ENCODE measurements at regions not wholly inside any gene's neighbourhood (a gene's known extent, or its start where the extent isn't known, plus 50 kb on each side); places are given as distances from the start of the nearest gene placed in this dataset.

DNA sequence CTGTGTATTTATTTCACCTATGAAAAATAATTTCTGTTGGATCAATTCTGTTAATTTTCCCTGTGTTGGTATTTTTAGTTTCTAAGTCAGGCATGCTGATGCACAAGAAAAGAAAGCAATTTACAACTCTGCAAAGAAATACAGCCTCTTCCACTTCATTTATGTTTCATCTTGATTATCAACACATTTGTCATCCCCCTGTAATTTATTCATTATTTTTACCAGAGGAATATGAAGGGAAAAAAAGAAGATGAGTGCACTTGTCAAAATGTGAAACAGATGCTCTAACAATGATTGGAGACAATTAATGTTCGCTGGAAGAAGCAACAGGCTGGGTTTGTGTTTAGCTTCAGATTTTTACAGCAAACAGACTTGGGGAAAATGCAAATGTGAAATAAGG, 958.5 kb upstream of the SEL1L start:
- no peak for DNase-seq

DNA sequence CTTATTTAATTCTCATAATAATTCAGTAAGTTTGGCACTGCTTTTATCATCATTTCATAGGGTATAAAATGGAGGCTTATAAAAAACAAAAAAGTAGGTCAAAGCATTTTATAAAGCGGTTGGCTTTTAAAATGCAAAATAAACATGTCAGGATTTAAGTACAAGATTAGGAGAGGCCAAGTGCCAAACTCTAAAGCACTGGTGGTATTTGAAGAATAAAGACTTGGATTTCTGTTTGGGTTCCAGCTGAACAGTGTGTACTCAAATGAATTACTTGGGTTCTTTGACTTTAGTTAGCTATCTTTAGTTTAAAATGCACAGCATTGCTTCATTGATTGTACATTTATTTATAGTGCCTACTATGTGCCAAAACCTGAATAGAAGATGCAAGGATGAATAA, 966.6 kb upstream of the SEL1L start:
- DNase-seq = no peak

DNA sequence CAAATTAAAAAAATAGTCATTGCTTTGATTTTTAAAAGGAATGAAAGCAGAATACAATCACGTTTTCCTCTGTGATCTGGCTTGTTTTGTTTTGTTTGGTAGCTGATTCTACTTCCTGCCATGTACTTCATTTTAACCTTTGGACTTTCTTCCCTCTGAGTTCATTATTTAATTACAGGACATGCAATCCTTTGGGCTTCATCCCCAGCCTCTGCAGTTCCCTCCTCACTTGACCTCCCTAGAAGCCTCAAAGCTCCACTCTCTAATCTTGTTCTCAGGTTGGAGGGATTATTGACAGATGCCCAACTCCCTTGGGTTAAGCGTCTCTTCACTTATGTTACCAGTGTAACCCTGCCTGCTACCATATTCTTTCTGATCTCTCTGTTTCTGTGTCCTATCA, 967.9 kb upstream of the SEL1L start:
- DNase-seq = no peak

DNA sequence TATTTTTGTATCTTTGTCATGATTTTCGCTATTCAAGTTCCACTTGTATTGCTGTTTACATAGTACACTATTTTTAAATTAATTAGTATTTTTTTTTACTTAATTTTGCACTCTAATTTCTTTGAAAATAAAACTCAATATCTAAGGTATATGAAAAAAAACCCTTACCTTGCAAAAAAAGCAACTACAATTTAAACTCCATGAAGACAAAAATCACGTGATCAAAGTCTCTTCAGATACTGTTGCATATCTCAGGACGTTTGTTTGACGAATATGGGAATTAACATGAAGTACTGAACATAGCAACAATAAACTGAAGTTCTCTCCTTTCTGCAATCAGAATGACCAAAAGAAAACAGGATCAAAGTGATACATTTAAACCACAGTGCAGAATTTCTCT, 968.4 kb upstream of the SEL1L start:
- no peak for DNase-seq

DNA sequence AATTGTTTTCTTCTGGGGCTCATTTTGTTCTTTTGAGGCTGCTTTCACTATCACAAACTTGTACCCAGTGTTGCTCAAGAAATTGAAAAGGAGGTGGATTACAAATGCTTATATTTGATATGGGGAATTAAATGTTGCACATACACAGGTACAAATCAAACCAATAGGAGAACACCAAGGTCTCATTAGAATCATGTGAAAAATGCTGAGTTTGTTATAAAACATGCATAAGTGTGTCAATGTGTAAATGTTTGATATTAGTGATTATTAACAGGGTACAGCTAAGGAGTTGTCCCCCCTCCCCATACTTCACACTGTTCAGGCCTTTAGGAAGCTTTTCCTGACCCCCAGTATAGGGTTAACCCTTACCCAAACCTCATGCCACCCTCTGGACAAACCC, 971.2 kb upstream of the SEL1L start:
- DNase-seq = no peak

DNA sequence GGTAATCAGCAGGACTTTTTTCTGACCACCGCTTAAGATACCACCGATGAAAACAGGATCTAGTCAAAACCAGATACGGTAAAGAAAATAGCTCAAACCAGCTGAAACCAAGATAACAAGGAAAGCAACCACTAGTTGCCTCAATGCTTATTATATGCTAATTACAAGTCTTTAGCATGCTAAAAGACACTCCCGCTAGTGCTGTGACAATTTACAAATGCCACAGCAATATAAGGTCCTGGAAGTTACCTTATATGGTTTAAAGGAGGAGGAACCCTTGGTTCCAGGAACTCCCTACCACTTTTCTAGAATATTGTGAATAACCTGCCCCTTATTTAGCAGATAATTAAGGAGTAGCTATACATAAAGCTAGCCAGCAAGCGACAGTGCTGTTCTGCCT, 976.4 kb upstream of the SEL1L start:
- no peak for DNase-seq

DNA sequence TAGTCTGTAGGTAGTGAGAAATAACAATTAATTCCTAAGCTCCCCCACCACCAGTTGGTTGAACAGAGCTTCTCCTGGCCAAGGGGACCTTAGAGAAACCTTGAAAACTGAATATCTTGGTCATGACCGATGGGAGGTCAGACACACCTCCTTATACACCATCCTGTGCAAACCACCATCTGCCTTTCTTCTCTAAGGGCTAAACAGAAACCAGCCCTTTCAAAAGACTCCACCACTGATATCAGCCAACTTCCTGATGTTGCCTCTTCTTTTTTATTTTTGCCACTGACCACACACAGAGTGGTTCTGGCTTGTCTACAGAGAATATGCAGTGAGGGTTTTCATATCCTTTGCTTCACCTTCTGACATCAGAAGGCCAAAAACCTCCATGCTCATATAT, 977.7 kb upstream of the SEL1L start:
- no peak for DNase-seq

DNA sequence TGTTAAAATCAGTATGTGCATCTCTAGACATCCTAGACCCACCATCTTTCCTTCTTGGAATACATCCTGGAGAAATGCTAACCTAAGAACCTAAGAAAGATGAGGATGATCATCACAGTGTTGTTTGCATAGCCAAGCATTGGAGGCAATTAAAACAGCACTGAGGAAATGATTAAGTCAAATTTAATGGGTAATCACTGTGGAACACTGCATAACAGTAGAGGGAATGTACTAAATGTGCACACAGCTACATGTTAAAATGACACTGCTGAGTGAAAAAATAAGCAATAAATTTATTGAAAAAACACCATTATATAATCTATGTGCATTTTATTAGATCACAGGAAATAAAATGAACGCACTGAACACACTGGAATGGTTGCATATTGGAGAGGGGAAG, 987.1 kb upstream of the SEL1L start:
- no peak for DNase-seq

DNA sequence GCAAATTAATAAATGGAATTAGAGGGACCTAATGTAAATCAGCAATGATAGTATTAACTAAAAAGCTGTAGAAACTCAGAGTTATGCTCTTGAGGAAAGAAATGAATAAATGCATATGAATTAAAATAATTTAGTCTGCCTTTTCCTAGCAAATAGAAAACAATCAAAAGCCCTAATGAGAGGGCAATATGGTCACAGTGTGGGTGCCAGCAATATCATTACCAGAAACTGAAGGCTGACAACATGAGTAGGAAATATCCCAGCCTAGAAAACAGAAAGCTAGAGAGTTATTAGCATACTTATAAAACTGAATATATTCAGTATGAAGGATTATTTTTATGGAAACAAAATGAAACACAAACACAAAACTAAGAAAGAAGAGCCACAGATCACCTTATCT, 987.5 kb upstream of the SEL1L start:
- DNase-seq = no peak

DNA sequence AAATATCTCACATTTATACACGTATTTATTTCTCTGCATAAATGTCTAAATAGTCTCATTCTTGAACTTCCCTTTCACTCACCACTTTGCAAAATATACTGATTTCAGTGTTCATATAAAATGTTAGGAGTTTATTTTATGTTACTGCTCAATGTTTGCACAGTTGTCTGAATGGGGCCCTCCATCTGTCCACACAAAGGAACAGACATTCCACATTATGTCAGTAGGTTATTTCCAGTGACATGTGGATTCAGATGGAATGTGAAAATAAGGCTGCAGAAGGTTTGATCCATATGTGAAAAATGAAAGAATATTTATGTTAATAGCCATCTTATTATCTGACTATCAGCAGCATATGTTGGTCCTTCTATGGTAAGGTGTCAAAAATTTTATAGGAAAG, 994.4 kb upstream of the SEL1L start:
- no peak for DNase-seq

DNA sequence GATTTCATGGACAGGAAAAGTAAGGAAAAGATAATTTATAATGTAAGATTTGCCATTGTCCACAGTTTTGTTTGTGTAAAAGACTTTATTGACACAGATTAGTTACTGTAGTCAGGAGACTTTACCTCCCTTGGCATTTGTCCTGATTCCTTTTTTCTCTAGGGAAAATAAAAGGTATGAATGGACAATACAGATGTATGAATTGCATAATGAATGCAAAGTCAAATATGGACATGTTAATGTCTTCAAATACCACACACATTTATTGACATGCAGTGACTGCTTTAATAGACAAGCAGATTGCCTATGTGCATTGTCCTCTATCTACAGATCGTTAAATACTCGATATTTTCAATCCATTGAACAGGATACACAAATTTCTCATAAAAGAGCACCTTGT, 999.7 kb upstream of the SEL1L start:
- no peak for DNase-seq

DNA sequence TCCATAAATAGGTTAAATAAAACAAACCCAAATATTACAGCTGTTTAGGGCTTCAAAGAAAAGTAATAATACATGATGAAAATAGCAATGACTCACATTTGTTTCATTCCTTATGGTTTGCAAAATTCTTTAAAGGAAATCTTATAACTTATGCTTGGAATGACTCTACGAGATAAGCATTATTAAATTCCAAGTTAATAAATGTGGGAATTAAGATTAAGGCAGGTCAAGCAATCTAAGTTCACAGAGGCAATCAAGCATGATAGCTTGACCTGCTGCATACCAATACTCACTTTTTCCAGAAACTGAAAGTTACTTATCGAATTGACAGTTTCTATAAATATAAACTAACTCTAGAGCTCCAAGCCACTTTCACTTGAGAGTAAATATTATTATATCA, 1002.9 kb upstream of the SEL1L start:
- no peak for DNase-seq

DNA sequence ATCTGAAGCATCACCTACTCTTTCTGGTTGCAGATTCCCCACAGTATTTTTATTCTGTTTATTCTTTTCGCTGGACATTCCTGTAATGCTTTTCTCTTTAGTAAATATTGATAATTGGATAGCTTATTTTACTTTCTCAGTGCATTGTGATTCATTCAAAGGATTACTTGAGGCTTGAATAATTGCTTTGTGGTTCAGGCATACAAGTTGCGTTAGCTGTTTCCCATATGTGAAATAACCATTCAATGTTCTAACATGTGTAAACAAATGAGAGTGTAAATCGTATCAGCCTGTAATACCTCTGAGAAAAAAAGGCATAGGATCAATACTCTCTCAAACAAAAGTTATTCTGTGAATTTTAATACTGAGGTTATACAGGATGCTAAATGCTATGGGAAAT, 1004.2 kb upstream of the SEL1L start:
- DNase-seq = no peak

DNA sequence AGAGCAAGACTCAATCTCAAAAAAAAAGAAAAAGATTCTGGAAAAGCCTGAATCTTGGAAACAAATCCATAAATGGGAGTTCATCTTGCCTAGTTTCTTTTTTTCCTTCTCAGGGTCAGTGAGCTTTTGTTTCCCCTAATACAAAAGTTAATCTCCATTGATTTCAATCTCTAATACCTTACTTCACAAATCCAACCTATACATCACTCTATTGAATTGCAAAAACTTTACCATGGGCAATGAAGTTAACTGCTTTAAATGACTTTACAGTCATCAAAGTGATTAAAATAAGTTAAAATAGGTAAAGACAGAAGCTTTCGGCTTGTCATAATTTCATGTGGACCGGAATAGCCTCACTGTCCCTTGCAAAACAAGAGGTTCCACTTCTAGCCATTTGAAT, 1012.7 kb upstream of the SEL1L start:
- DNase-seq = no peak

DNA sequence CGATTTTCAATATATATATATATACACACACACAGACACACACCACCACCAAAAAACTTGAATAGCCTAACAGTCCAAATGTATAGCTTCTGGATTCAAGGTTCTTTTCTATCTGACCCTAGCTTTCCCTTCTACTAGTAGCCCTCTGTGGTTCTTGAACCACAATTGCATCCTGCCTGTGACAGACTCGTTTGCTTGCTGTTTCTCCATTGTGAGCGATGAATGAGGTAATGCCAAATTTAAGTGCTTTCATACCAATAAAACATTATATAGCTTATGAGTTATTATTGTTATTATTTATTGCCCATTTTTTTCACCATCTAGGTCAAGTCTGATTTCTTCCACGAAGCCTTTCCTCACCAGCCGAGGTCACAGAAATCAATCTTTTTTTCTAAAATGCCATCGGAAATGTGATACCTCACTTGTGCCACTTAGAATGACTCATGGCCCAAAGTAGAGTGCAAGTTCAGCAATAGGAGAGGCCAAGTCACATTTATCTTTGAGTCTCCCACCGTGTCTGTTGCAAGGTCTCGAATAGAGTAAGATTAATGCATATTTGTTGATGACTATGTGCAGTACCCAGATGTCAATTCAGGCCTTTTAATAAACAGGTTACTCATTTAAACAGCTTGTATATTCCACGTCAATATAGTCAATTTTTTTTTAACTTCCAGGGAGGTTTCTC, 1015.8 kb upstream of the SEL1L start:
- no peak for DNase-seq

DNA sequence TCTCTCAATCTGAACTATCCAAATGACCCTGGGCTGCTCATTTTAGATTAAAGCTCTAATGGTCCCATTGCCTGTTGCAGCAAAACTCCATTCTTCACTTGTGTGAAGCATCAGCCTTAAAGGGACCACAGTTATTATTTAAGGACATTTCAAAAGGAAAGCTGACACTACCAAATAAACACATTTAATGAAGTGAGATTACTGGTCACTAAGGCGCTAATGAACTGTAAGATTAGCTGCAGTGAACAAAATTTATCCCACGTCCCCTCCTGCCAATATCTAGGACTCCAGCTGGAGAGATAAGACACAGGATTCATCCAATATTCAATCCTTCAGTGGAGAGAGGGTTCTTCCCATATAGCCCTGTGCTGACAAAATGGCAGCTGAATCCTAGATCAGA, 1029.2 kb upstream of the SEL1L start:
- DNase-seq = no peak

DNA sequence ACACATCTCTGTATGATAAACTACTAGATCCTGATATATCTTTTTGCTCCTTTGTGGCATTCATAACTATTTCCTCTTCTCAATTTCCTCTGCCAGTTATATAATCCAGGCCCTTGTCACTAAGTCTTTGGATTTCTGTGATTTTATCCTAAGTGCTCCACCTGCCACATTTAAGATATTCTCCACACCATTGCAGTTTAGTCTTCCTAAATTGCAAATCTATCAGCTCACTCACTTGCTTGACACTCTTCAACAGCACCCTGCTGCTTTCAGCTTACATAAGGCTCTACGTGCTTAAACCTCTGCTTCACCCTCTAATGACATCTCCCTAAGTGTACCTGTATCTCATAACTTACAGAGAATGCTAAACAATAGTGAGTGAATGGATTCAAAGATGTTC, 1032.2 kb upstream of the SEL1L start:
- DNase-seq = no peak

DNA sequence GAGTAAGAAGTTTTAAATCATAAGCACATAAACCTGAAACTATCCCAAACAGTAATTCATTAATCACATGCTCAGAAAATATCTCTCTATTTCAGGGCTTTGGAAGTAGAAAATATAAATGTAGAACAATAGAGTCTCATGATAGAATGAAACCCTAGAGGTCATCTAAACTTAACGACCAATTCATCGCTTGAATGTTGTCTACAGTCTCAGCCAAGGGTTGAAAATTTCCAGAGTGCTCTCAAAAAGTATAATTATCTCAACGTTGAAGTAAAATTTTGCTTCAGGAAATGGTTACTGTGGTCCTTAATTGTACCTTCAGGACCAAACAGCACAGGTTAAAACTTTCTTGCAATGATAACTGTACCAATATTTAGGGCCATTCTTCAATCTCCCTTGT, 1053.6 kb upstream of the SEL1L start:
- no peak for DNase-seq

DNA sequence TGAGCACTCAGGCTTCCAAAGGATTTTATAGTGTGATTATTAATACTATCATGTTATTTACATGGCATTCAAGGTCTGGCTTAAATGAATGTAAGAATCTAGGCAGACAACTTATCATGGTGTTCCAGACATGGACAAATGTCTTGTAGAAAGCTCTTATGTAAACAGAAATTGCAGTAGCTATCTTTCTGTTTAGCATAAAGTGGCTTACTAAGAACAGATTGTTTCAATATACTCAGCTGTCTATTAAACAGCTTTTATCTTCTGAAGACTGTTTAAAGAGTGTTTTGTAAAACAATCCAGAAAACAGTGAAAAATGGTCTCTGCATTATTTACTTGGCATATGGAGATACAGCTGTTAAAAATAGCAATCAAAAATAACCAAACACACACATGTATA, 1061.8 kb upstream of the SEL1L start:
- no peak for DNase-seq

DNA sequence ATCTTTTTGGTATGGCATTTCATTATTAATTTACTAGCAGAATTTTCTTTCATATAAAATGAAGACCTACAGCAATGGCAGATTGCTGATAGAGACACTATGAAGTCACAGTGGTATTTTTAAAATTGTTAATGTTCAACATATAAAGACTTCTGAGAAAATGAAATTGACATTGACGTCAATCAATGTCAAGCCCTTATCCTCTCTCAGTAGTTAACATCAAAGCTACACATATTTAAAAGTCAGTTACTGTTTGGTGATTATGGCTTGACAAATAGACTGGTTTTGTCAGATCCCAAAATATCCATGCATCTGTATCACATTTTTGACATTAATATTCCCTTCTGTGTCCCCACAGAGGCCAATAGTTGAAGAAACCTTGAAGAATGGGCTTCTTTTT, 1069.1 kb upstream of the SEL1L start:
- DNase-seq = no peak

DNA sequence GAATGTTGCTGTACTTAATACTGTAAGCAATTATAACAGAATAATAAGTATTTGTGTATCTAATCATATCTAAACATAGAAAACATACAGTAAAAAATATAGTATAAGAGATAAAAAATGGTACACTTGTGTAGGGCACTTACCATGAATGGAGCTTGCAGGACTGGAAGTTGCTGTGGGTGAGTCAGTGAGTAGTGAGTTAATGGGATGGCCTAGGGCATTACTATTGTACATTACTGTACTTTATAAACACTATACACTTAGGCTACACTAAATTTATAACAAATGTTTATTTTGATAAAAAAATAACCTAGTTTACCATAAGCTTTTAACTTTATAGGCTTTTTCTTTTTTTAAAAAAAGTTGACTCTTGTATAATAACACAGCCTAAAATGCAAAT, 1071.2 kb upstream of the SEL1L start:
- DNase-seq = no peak

DNA sequence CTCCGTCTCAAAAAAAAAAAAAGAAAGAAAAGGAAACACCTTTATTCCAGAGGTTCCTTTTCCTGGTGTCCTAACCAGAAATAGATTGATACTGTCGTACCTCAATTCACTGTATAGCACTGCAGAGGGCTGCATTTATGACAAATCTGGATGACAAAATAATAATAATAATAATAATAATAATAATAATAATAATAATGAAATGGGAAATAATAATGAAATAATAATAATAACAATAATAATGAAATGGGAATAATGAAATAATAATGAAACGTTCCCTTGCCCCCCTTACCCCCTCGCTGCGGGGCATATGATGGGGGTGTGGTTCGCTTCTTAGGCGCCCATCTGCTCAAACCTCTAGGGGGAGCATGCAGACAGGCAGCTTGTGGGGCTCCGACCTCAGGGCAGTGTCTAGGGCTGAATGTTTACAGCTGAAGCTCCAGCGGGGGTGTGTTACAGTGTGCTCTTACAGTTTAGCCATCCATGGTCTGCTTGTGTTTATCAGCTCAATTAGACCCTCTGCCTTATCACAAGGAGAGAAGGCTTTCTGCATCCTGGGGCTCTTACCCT, 1088.3 kb upstream of the SEL1L start:
- DNase-seq = no peak

DNA sequence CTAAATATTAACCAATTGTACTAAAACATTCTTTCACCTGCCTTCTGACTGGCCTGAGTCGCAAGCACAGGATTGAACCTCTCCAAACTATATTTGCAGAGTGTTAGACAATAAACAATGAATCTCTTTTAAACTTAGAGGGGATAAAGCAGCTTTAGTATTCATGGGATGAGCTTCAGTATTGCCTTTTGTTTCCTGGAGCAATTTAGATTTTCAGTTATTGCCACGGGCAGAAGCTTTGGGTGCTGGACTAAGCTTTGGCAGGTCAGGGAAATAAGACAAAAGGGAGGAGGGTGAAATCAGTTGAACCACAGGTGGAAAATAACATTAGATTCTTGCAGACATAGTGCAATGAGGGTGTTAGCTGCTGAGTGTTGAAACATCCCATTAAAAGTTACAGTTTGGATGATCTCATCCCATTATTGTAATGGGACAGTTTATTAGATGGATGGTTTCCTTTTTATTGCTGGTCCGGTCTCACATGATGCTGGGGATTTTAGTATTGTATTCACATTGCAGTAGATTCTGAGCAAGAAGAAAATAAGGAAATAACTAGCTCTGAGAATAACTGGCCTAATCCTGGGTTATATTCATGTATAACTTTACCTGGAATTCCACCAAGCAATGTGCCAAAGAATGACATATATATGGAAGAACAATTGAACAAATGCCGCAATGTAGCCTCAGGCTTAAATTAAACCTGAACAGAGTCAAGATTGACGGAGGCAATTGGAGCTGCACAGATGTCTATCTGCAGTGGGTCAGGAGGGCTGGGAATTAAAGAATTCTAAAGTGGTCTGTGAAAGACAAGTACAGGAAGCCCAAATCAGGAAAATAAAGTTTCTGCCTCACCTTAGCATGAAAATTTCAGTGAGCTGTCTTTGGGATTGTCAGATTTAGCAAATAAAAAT, 1092.8 kb upstream of the SEL1L start:
- DNase-seq = no peak

DNA sequence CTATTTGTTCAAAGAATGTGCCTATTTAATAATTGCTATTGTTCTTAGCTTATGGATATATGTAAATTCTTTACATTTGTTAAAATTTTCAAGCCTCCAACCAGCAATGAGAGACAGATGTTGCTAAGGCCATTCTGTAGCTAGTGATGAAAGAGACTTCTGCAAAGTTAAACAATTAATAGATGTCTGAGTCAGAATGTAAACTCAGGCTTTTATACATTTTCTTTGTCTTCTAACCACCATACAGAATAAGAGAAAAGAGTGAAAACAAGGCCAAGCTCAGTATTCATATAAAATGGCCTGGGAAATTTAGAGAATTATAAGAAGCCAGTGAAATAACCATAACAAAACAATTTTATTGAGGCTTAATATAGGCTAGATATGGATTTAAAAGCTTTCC, 1102.3 kb upstream of the SEL1L start:
- DNase-seq = no peak
